DND-41 (cell line): ENCODE measurements at regions not wholly inside any gene's neighbourhood (a gene's known extent, or its start where the extent isn't known, plus 50 kb on each side); places are given as distances from the start of the nearest gene placed in this dataset.
"Not testable (repeated sequence)": the region's sequence is repeated elsewhere in the genome, so short reads cannot be mapped to it uniquely, and the experiment has no call there.

Experiments used
- ATAC-seq: fragments of 200-7000 bp; cut with Tn5 transposase; 3 replicates; pipeline ENCODE4 v1.9.1; 2021; ENCODE audit warnings: low read depth; ENCODE audit not compliant: insufficient read depth
- DNase-seq: peaks from one replicate; pipeline ENCODE4 v3.0.0-alpha.2; 2020
- H2AFZ ChIP-seq: 2 replicates; pipeline ENCODE4 v1.6.0; 2012; ENCODE audit warnings: low read depth, low read length
- H3K27ac ChIP-seq: 2 replicates; pipeline ENCODE4 v1.5.1; 2012; ENCODE audit warnings: low read length, inconsistent platforms
- H3K27me3 ChIP-seq: fragments of 200-600 bp; sonication (generic); 2 replicates; pipeline ENCODE4 v1.6.0; 2012; ENCODE audit warnings: low read length, mild to moderate bottlenecking, inconsistent platforms; ENCODE audit not compliant: insufficient read depth, poor library complexity
- H3K36me3 ChIP-seq: 2 replicates; pipeline ENCODE4 v1.5.1; 2012; ENCODE audit warnings: low read length, inconsistent platforms; ENCODE audit not compliant: insufficient read depth
- H3K4me1 ChIP-seq: 2 replicates; pipeline ENCODE4 v1.5.1; 2012; ENCODE audit warnings: mild to moderate bottlenecking, low read length; ENCODE audit not compliant: insufficient read depth
- H3K4me2 ChIP-seq: 2 replicates; pipeline ENCODE4 v1.6.0; 2012; ENCODE audit warnings: mild to moderate bottlenecking, moderate library complexity, low read length, inconsistent platforms; ENCODE audit not compliant: insufficient read depth
- H3K4me3 ChIP-seq, 2 experiments: fragments of 200-600 bp in 1 of 2; shearing (Covaris generic) in 1 of 2; 2 replicates each; pipeline ENCODE4 v1.5.1; 2012 to 2016; ENCODE audit warnings: inconsistent platforms in 2 of 2, low read length in 2 of 2, mild to moderate bottlenecking in 2 of 2, low read depth in 1 of 2, moderate library complexity in 1 of 2
- H3K79me2 ChIP-seq: 2 replicates; pipeline ENCODE4 v1.6.0; 2012; ENCODE audit warnings: low read length, inconsistent platforms; ENCODE audit not compliant: insufficient read depth
- H3K9ac ChIP-seq: 2 replicates; pipeline ENCODE4 v1.6.0; 2012; ENCODE audit warnings: low read depth, mild to moderate bottlenecking, inconsistent platforms, low read length, moderate library complexity
- H3K9me3 ChIP-seq: 2 replicates; pipeline ENCODE4 v1.5.1; 2012; ENCODE audit warnings: low read length, moderate library complexity, mild to moderate bottlenecking, inconsistent platforms; ENCODE audit not compliant: insufficient read depth, severe bottlenecking
- H4K20me1 ChIP-seq: 2 replicates; pipeline ENCODE4 v1.6.0; 2012; ENCODE audit warnings: low read length; ENCODE audit not compliant: insufficient read depth
- CTCF ChIP-seq: IDR thresholded peaks from 2 replicates; pipeline ENCODE4 v1.5.1; 2012; ENCODE audit warnings: borderline replicate concordance, low read length, moderate library complexity, mild to moderate bottlenecking; ENCODE audit not compliant: poor library complexity, severe bottlenecking; ENCODE audit errors: extremely low read depth
- EZH2 ChIP-seq: IDR thresholded peaks from 3 replicates; pipeline ENCODE4 v1.6.1; 2012; ENCODE audit warnings: borderline replicate concordance, low read depth, mild to moderate bottlenecking, moderate library complexity, low read length, inconsistent platforms; ENCODE audit not compliant: severe bottlenecking

GRCh38 chr18:59792353-59792752 is 95.1 kb upstream of the CCBE1 start:
- Histone ChIP-seq H2AFZ (no peak overlapping the region), H3K27me3 (no peaks in the 10 kb centered on the region), H3K9ac (no peak overlapping the region), H3K4me1 (no peaks in the 10 kb centered on the region), H3K79me2 (no peaks in the 10 kb centered on the region), H3K36me3 (no peaks in the 10 kb centered on the region), H3K9me3 (no peaks in the 10 kb centered on the region), H4K20me1 (no peaks in the 10 kb centered on the region), H3K4me2 (no peak overlapping the region), H3K27ac (no peak overlapping the region), H3K4me3 (no peak overlapping the region)
- no peak for TF ChIP-seq CTCF
- no peak for TF ChIP-seq EZH2
- ATAC-seq = no peak
- no peak for DNase-seq

GRCh38 chr18:59790346-59790936 is 93.2 kb upstream of the CCBE1 start:
- not testable (repeated sequence) for H3K27ac ChIP-seq, ATAC-seq

GRCh38 chr18:59788791-59789106 is 91.5 kb upstream of the CCBE1 start:
- H4K20me1 ChIP-seq = no peaks in the 10 kb centered on the region
- DNase-seq (no peak), ATAC-seq (no peak)
- H2AFZ ChIP-seq = no peak overlapping the region
- no peaks in the 10 kb centered on the region for H3K79me2 ChIP-seq
- no peaks in the 10 kb centered on the region for H3K9me3 ChIP-seq
- no peak overlapping the region for H3K9ac ChIP-seq
- no peaks in the 10 kb centered on the region for H3K4me1 ChIP-seq
- no peaks in the 10 kb centered on the region for H3K36me3 ChIP-seq
- H3K4me2 ChIP-seq = no peak overlapping the region
- H3K4me3 ChIP-seq = no peak overlapping the region
- H3K27me3 ChIP-seq = no peaks in the 10 kb centered on the region
- no peak for TF ChIP-seq CTCF
- TF ChIP-seq EZH2 = no peak
- no peak overlapping the region for H3K27ac ChIP-seq

More at GRCh38 chr18:59790346-59790936, 93.2 kb upstream of the CCBE1 start:
- not testable (repeated sequence) for H3K9me3 ChIP-seq, DNase-seq, H3K4me2 ChIP-seq, H4K20me1 ChIP-seq, H3K79me2 ChIP-seq, H3K4me1 ChIP-seq, H3K27me3 ChIP-seq, H3K36me3 ChIP-seq, H3K9ac ChIP-seq, H2AFZ ChIP-seq, H3K4me3 ChIP-seq

- Histone ChIP-seq H3K9me3 (no peaks in the 10 kb centered on the region), H4K20me1 (no peaks in the 10 kb centered on the region), H3K27me3 (no peaks in the 10 kb centered on the region), H3K9ac (no peak overlapping the region), H3K4me3 (no peak overlapping the region), H3K4me1 (no peaks in the 10 kb centered on the region), H2AFZ (no peak overlapping the region), H3K4me2 (no peak overlapping the region), H3K36me3 (no peaks in the 10 kb centered on the region), H3K79me2 (no peaks in the 10 kb centered on the region), H3K27ac (no peak overlapping the region)
- DNase-seq (peak; percentile 12), ATAC-seq (peak; percentile 59; the same call in 2 of the 3 replicates)
- no peak for TF ChIP-seq CTCF
- TF ChIP-seq EZH2 = no peak
Observed at GRCh38 chr18:59787998-59788790, 91.0 kb upstream of the CCBE1 start.
